ENCODE measurements at regions not wholly inside any gene's neighbourhood (a gene's known extent, or its start where the extent isn't known, plus 50 kb on each side); places are given as distances from the start of the nearest gene placed in this dataset.

DNA sequence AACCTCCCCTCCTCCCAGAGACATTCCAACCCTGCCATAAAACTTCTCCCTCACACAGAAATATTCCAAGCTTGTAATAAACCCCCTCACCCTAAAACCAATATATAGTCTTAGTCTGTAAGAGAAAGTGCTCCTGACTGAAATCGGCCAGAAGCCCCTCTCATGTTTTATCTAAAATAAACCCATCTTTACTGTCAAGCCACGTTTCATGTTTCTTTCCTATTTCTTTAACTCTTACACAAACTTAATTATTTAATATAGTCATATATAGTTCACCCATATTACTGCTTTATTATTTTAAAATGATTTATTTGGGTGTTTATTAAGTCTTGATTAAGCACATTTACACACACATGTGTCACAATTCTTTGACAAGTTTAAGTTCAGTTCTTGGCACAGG lies 191.3 kb upstream of the AADAT start:
- Mint-ChIP-seq H3K27ac (no peak overlapping the region), H3K36me3 (ENCODE audit: low read depth) (no peaks in the 10 kb centered on the region; the same call in 1 of the 2 replicates), H3K4me3 (no peak overlapping the region), H3K4me1 (ENCODE audit: low read depth) (no peaks in the 10 kb centered on the region), H3K27me3 (ENCODE audit: insufficient read depth) (no peaks in the 10 kb centered on the region), H3K9me3 (peaks cover 37% of the 10 kb centered on the region)
- TF ChIP-seq, protein P1, sequence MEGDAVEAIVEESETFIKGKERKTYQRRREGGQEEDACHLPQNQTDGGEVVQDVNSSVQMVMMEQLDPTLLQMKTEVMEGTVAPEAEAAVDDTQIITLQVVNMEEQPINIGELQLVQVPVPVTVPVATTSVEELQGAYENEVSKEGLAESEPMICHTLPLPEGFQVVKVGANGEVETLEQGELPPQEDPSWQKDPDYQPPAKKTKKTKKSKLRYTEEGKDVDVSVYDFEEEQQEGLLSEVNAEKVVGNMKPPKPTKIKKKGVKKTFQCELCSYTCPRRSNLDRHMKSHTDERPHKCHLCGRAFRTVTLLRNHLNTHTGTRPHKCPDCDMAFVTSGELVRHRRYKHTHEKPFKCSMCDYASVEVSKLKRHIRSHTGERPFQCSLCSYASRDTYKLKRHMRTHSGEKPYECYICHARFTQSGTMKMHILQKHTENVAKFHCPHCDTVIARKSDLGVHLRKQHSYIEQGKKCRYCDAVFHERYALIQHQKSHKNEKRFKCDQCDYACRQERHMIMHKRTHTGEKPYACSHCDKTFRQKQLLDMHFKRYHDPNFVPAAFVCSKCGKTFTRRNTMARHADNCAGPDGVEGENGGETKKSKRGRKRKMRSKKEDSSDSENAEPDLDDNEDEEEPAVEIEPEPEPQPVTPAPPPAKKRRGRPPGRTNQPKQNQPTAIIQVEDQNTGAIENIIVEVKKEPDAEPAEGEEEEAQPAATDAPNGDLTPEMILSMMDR (IDR thresholded peaks at IDR 0.05) = no peak
- DNase-seq = no peak

DNA sequence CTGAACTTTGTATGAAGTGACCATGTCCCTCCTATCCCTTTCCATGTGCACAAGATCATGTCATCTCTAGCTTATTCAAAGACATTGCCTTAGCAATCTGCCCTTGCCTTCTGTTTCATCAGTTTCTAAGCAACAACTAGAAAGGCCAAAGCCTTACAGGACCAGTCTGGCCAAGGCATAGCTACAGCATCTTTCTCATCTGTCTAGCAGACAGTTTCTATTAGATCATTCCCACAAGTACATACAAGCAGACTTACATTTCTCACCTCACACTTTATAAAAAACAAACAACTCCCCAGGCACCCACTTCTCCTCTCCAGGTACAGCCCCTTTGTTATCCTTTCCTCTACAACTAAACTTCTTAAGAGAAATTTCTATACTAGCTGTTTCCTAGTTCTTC lies 188.7 kb upstream of the AADAT start:
- H3K4me1 Mint-ChIP-seq (ENCODE audit: low read depth) = no peaks in the 10 kb centered on the region
- H3K4me3 Mint-ChIP-seq = no peak overlapping the region
- H3K36me3 Mint-ChIP-seq (ENCODE audit: low read depth) = no peaks in the 10 kb centered on the region; the same call in 1 of the 2 replicates
- H3K9me3 Mint-ChIP-seq = peaks cover 32% of the 10 kb centered on the region
- TF ChIP-seq, protein P1 (IDR thresholded peaks at IDR 0.05) = no peak
- H3K27ac Mint-ChIP-seq = no peak overlapping the region
- no peak for DNase-seq
- no peaks in the 10 kb centered on the region for H3K27me3 Mint-ChIP-seq (ENCODE audit: insufficient read depth)

DNA sequence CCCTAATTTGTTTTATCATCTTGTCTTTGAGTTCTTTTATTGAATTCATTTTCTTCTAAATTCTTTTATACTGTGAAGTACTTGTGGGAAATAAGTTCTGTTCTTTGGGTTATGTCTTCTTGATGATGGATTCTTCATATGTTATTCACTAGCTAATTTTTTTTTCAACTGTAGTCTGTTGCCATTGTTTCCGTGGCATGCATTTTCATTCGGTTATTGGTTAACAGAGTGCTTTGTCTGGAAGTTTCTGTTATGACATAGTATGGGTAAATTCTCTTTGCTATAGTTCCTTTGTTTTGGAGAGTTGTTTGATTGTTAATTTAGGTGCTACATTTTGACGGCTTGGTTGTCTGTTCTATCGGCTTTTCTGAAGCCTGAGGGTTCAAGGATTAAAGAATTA lies 184.9 kb upstream of the AADAT start:
- Mint-ChIP-seq H3K27me3 (ENCODE audit: insufficient read depth) (no peaks in the 10 kb centered on the region), H3K36me3 (ENCODE audit: low read depth) (no peaks in the 10 kb centered on the region; the same call in 1 of the 2 replicates), H3K27ac (no peak overlapping the region), H3K9me3 (peaks cover 23% of the 10 kb centered on the region), H3K4me3 (no peak overlapping the region), H3K4me1 (ENCODE audit: low read depth) (no peaks in the 10 kb centered on the region)
- DNase-seq = no peak
- TF ChIP-seq, protein P1 (IDR thresholded peaks at IDR 0.05) = no peak

DNA sequence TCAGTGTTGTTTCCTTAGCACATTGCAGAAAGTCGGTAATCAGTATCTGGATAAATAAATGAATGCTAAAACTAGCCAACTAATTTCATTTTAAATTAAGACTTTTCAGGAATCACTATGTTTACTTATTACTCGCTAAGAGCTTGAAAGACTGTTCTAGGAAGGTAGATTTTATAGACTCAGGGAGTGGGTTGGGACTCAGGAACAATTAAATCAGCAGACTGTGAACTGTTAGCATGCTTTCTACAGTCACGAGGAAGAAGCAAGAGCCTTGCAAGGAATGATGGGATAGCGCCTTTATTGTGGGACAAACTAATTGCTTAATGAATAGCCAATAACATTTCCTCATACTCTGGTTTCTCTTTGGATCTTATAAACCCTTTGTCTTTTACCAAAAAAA lies 183.2 kb upstream of the AADAT start:
- no peak overlapping the region for H3K27ac Mint-ChIP-seq
- H3K4me1 Mint-ChIP-seq (ENCODE audit: low read depth) = no peaks in the 10 kb centered on the region
- H3K4me3 Mint-ChIP-seq = no peak overlapping the region
- H3K9me3 Mint-ChIP-seq = peaks cover 13% of the 10 kb centered on the region
- H3K36me3 Mint-ChIP-seq (ENCODE audit: low read depth) = no peaks in the 10 kb centered on the region
- H3K27me3 Mint-ChIP-seq (ENCODE audit: insufficient read depth) = no peaks in the 10 kb centered on the region
- TF ChIP-seq, protein P1 (IDR thresholded peaks at IDR 0.05) = no peak
- no peak for DNase-seq

DNA sequence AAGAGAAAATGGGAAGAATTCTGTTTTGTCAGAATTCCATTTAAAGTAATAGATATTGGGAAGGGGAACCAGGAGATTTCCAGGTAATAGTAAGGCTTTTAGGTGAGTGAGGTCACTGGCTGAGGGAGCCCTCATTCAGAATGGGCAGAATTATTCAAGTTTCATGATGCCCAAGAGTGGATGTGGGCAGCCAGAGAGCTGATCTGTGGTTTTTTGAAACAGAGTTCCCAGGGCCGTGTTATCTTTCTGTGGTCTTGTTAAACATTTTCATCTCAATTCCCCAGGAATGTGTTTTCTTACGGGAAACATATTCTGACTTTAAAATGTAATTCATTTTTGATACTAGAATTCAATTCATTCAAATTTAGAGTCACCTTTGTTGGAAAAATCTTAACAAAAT lies 182.0 kb upstream of the AADAT start:
- H3K4me3 Mint-ChIP-seq = no peak overlapping the region
- no peak overlapping the region for H3K27ac Mint-ChIP-seq
- H3K4me1 Mint-ChIP-seq (ENCODE audit: low read depth) = no peaks in the 10 kb centered on the region
- no peak for DNase-seq
- H3K27me3 Mint-ChIP-seq (ENCODE audit: insufficient read depth) = no peaks in the 10 kb centered on the region
- no peaks in the 10 kb centered on the region for H3K36me3 Mint-ChIP-seq (ENCODE audit: low read depth)
- TF ChIP-seq, protein P1 (IDR thresholded peaks at IDR 0.05) = no peak
- H3K9me3 Mint-ChIP-seq = peaks cover 13% of the 10 kb centered on the region

DNA sequence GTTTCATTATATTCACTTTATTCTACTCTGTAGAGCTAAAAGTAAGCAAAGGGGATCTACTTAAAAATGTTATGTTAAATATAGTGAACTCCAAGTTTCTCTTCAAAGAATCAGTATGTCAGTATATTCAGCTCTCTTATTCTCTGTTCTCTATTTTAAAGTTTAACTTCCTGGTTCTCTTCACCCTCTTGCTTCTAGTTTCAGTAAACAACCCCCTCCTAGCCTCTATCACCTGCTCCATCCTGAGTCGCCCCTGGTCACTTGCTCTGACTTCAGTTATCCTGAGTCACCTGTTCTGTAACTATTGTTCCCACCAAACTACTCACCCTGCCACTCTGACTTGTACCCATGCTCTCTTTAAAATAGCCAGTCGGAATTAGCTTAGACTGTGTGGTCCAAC lies 180.9 kb upstream of the AADAT start:
- Mint-ChIP-seq H3K36me3 (ENCODE audit: low read depth) (no peaks in the 10 kb centered on the region), H3K4me1 (ENCODE audit: low read depth) (no peaks in the 10 kb centered on the region), H3K9me3 (peaks cover 20% of the 10 kb centered on the region), H3K27me3 (ENCODE audit: insufficient read depth) (no peaks in the 10 kb centered on the region), H3K27ac (no peak overlapping the region), H3K4me3 (no peak overlapping the region)
- no peak for DNase-seq
- TF ChIP-seq, protein P1 (IDR thresholded peaks at IDR 0.05) = no peak

Measured in HFFc6 (cell line).